ENCODE measurements at regions not wholly inside any gene's neighbourhood (a gene's known extent, or its start where the extent isn't known, plus 50 kb on each side); places are given as distances from the start of the nearest gene placed in this dataset.
A peak's percentile ranks its signal among the peaks of the same experiment; 100 is the strongest.
"Not testable (repeated sequence)": the region's sequence is repeated elsewhere in the genome, so short reads cannot be mapped to it uniquely, and the experiment has no call there.

GRCh38 chr14:97077687-97078086 lies 280.5 kb downstream of the VRK1 start:
- no peak for DNase-seq

DNA sequence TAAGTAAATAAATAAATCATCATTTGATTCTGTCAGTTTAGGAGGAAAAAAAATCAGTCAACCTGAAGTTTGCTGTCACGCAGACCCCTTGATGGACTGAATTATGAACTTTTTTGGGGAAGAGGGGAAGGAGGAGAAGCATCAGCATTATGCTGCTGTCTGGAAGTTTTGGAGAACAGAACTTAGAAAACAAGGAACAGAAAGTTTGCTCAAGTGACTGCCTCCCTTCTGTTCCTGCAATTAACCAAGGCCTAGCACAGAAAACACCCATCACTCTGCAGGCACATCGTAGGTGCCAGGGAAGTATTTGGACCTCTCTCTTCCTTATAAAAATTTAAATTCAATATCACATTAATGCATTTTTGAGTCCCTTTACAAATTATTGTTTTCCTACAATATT lies 283.8 kb downstream of the VRK1 start:
- DNase-seq: no peak

- DNase-seq: no peak
Measured at GRCh38 chr14:97095269-97095668, 298.1 kb downstream of the VRK1 start.

GRCh38 chr14:97097296-97097695 lies 300.1 kb downstream of the VRK1 start:
- DNase-seq: no peak

- no peak for DNase-seq
Measured at GRCh38 chr14:97100306-97100705, 303.1 kb downstream of the VRK1 start.

DNA sequence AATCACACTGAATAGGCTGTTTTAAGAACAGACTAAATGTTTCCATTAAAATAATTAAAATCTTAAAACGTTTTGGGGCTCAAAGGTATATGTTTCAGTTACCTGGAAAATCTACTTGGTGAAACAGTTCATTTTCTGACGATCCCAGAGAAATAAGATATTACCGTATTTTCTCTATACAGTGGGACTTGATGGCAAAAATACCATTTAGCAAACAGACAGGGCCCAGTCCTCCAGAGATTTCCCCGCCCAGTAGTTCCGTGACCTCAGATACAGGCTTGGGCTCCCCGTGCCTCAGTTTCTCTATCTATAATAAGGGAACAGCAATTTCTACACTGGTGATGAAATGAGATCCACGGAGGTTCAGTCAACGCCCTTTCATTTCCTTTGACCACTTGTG lies 304.4 kb downstream of the VRK1 start:
- no peak for DNase-seq

DNA sequence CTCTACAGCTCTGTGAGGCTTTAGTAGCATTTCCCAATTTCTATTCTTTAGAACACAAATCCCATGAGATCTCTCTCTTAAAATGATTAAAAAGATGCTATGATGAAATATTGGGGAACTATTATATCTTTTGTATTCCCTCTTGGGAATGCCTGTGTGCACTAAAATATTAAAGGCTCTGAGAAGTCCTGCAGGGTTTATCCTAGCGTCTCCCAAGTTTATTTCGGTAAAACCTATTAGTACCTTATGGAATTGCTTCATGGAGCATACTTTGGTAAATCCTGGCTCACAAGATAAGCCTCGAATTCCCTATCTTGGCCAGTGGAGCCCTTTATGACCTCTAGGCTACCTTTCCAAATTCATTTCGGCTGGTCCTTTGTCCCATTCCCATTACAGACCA lies 306.8 kb downstream of the VRK1 start:
- DNase-seq: no peak

GRCh38 chr14:97106166-97106565 lies 309.0 kb downstream of the VRK1 start:
- DNase-seq: no peak

DNA sequence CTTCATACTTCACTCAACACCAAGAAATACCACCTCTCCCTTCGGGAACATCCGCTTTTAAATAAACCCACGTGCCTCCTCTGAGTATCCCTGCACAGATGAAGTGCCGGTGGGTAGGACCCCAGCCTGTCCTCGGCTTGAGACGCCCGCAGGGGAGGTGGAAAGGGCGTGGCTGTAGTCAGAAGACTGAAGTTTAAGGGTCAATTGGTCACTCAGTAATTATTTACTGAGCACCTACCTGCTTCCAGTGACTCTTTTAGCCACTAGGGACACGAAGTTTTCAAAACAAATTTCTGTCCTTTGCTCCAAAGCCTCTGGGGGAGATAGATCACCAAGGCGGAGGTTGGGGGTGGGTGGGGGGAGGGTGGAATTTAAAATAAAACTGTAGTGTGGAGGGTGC lies 309.4 kb downstream of the VRK1 start:
- no peak for DNase-seq

DNA sequence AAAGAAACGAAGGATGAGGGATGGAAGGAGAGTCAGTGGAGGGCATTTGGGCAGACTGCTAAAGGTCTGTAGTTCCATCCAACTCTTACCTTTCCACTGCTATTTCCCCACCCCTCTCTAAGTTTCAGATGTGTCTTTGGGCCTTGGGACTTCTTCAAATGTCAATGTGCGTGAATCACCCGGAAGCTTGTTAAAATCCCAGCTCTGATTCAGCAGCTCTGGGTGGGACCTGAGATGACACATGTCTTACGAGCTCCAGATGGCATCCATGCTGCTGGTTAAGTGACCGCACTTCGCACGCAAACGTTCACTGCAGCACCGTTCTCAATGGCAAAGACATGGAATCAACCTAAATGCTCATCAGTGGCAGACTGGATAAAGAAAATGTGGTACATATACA lies 309.9 kb downstream of the VRK1 start:
- DNase-seq: no peak

- no peak for DNase-seq
Measured at GRCh38 chr14:97107760-97108159, 310.6 kb downstream of the VRK1 start.

GRCh38 chr14:97109234-97109633 lies 312.1 kb downstream of the VRK1 start:
- DNase-seq: no peak

DNA sequence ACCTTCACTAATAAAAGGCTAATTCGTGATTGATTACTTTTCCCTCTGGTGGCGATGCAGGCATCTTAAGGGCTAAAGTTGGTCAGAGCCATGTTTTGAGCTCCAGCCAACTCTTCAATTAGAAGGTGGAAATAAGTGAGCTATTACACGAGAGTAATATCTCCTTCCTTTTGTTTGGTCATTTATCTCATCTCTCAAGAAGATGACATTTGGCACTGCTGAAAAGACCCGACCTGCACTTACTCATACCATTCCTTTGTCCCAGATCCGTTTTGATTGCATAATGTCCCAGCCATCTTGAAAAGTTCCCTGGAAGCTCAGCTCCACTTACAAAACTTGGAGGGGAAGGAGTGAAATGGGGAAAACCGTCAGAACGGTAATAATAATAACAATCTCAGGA lies 316.2 kb downstream of the VRK1 start:
- DNase-seq: no peak

DNA sequence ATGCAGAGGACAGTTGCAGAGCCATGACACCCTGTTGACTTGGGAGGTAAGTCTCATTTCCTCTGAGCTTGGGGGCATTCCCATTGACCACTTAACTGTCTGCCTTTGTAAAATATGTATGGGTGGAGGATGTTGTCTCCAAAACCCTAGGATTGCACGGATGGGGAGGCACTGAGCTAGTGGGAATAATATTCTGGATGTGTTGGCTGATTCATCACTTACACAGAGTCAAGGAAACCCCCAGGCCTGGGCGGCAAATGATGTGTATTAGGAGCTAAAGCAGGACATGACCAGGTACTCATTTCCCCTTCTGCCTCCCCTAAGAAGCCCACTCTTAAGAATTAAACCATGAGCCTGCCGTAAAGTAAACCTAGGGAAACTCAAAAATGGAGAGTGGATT lies 319.4 kb downstream of the VRK1 start:
- DNase-seq: no peak

GRCh38 chr14:97117693-97118092 lies 320.5 kb downstream of the VRK1 start:
- no peak for DNase-seq

GRCh38 chr14:97120204-97120603 lies 323.0 kb downstream of the VRK1 start:
- no peak for DNase-seq

- peak; percentile 11 to 37 for DNase-seq
Measured at GRCh38 chr14:97120611-97121031, 323.4 kb downstream of the VRK1 start.

DNA sequence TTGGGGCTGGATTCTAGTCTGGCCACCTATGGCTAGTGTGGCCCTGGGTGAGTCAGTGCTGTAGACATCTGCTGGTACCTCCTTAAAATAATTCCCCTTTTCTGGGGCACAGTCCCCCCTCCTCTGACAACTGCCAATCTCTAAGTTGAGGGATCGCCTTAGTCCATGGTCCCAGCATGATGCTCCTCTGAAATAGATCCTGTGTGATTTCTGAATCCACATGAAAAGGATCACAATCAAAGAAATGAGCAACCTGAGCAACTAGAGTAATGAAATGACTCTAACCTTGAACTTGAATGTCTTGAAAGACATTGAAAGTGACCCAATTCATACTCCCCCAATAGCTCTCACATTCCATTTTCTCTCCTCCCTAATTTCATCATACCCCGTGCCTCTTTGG lies 332.5 kb downstream of the VRK1 start:
- DNase-seq: no peak

GRCh38 chr14:97135847-97136246 lies 338.7 kb downstream of the VRK1 start:
- not testable (repeated sequence) for DNase-seq

GRCh38 chr14:97137705-97138104 lies 340.5 kb downstream of the VRK1 start:
- DNase-seq: no peak

GRCh38 chr14:97138801-97139200 lies 341.6 kb downstream of the VRK1 start:
- no peak for DNase-seq

DNA sequence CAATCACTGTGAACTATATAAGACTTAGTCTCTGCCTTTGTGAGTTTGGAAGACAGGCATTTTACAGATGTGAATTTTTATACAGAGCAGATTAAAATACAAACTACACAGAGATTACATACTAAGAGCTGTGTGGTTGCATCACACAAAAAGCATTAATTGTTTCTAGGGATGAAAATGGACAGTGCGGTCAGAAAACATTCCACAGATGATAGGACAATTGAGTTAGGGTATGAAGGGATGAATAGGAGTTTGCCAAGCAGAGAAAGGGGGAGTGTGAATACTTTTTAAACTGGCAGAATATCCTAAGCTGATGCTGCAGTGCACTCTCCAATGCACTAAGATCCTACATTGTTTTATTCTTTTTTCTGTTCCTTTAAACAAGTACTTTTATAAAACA lies 345.8 kb downstream of the VRK1 start:
- no peak for DNase-seq

- DNase-seq: no peak
Measured at GRCh38 chr14:97143456-97143855, 346.3 kb downstream of the VRK1 start.

GRCh38 chr14:97148021-97148420 lies 350.8 kb downstream of the VRK1 start:
- not testable (repeated sequence) for DNase-seq

DNA sequence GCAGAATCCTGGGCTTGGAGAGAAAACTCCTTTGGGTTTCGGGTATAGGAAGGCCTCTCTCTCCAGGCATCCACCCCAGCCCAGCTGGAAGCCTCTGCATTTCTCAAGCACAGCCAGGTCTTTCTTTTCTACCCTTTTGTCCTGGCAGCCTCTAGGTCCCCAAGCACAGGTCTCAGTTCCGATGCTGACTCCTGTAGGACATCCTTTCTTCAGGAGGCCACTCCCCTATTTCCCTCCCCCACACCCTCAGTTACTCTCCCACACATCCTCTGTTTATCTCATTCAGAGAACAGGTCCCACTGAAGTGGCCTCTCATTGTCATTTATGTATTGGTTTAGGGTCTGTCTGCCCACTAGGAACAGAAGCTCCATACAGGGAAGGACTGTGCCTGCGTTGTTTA lies 352.6 kb downstream of the VRK1 start:
- no peak for DNase-seq

- no peak for DNase-seq
Measured at GRCh38 chr14:97153527-97153926, 356.3 kb downstream of the VRK1 start.
